HG02870 (cell line): ENCODE measurements at regions not wholly inside any gene's neighbourhood (a gene's known extent, or its start where the extent isn't known, plus 50 kb on each side); places are given as distances from the start of the nearest gene placed in this dataset.
"Not testable (repeated sequence)": the region's sequence is repeated elsewhere in the genome, so short reads cannot be mapped to it uniquely, and the experiment has no call there.

Source experiments
- ATAC-seq: cut with Tn5 transposase; IDR thresholded peaks from one replicate; pipeline ENCODE4 v1.9.1; 2021; ENCODE audit warnings: mild to moderate bottlenecking, moderate library complexity; ENCODE audit not compliant: unreplicated experiment

DNA sequence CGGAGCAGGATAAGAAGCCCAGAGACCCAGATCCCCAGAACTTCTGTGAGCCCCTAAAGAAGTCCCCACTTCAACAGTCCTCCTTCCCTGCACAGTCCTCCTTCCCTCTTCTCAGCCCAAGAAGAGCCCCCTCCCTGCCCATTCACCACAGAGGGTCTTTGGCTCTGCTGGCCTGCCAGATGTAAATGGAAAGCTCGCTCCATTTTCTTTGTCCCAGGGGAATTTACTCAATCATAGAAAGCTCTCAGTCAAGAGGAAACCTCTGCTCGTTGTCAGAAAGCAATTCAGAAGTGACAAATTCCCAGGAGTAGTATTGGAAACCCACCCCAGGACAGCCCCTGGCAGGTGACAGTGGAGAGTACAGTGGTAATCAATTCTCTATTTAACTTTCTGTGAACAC is 105.5 kb upstream of the SMAD3 start:
- ATAC-seq, result no peak

GRCh38 chr15:66960519-66960918 is 104.9 kb upstream of the SMAD3 start:
- ATAC-seq, result no peak

DNA sequence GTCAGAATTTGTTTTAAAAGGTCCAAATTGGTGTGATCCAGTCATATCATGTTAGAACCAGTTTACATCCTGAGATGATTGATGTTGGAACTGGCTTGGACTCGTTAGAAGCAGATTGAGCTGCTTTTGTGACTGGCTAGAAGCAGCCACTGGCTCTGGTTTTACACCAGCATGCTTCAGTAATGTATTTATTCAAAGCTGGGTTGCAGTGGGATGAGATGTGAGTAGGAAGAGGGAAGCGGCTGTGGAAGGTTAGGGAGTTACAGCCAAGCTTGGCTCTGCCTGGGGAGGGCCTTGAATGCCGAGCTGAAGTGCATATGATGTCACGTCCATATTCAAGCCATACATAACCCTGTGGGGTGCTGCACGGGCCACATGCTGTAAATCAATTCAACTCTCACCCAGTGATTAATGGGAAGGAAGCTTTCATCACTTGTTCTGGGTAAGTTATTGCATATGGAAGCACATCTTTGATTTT is 104.0 kb upstream of the SMAD3 start:
- no peak for ATAC-seq

- no peak for ATAC-seq
These were observed 103.5 kb upstream of the SMAD3 start for GRCh38 chr15:66961901-66962300.

GRCh38 chr15:66962522-66962921 is 102.9 kb upstream of the SMAD3 start:
- no peak for ATAC-seq

DNA sequence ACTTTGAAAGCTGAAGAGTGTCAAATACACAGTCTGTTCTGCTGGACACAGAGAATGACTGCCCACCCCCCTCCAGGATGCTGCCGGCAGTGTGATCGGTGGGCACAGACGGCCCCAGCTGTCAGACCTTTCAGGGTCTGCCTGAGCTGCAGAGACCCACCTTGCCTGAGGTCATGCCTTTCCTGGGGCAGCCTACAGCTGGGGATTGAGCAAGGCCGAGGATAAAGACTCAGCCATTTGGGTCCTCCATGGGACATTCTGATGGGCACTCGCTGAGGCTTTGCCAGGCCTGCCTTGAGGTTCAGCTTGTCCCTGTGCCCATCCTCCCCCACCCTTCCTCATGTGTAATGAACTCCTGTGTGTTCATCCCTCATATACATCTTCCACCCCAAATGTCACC is 102.3 kb upstream of the SMAD3 start:
- no peak for ATAC-seq

- ATAC-seq, result no peak
These were observed 101.7 kb upstream of the SMAD3 start for GRCh38 chr15:66963710-66964109.

- no peak for ATAC-seq
These were observed 101.2 kb upstream of the SMAD3 start for GRCh38 chr15:66964111-66964738.

DNA sequence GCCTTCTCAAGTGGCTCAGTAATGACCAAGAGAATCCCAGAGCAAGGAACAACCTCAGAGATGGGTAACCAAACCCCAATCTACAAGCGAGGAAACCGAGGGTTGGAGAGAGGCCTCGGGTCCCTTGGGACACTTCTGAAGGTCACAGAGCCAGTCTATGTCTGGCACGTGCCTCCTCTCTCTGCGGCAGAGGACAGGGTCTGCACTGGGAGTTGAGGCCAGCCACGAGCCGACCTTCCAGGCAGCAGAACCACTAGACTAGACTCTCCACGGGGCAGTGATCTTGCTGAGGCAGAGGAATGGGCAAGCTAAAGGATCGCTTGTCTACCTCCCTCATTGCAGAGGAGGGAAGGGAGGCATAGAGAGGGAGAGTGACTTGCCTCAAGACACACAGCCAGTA is 100.6 kb upstream of the SMAD3 start:
- no peak for ATAC-seq

DNA sequence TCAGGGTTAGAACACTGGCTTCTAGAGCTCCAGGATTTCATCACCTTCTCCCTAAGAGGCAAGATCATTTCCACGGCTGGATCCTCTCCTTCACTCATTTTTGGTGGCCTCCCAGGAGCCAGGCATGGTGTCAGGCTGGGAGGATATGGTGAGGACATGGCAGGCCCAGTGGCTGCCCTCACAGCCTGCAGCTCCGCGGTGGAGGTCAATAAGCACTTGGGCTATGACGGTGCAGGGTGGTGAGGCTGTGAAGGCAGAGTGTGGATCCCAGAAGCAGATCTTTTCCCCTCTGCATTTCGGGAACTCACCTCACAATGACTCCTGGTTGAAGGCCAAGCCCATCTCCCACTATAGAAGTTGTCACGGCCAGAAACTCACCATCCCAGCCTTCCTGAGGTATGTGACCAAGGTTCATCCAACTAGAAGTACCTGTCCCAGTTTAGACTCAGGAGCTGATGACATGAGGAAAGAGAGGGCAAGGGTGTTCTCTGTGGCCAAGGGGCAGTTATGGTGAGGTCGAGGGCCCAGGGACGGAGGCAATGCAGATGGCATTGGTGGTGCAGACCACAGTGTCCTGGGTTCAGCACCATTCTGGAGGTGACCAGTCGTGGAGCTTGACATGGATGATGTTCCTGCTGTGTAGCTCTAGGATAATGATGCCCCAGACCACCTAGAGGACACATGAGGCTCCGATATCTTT is 100.1 kb upstream of the SMAD3 start:
- no peak for ATAC-seq

DNA sequence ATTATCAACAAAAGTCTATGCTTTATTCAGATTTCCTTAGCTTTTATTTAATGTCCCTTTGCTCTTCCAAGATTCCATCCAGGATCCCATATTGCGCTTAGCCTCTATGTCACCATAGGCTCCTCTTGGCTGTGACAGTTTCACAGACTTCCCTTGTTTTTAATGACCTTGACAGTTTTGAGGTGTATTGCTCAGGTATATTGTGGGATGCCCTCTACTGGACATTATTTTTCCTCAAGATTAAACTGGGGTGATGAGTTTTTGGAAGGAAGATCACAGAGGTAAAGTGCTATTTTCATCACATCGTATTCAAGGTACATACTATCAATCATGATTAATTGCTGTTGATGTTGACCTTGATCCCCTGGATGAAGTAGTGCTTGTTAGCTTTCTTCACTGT is 99.1 kb upstream of the SMAD3 start:
- ATAC-seq, result no peak

DNA sequence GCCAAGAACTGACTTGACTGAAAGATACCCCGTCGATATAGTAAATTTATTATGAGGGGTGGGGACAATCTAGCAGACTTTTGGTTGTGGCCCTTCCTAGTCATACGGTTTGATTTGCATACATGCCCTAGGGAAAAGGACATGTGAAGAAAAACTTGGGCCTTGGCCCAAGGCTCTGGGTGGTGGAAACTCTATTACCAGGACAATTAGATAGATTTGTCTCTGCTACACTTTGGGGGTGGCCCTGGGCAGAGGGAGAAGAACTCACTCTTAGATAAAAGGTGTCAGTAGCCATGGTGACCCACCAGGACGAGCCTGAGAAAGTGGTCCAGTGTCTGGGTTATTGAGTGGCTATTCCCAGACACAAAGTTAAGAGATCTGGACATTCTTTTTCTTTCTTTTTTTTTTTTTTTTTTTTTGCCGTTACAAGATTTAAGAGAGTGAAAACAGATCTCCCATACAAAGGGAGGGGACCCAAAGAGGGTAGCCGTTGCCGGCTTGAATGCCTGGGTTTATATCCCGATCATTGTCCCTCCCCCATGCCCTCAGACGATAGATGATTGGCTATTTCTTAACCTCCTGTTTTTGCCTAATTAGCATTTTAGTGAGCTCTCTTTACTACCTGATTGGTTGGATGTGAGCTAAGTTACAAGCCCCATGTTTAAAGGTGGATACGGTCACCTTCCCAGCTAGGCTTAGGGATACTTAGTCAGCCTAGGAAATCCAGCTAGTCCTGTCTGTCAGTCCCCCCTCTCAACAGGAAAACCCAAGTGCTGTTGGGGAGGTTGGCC is 96.4 kb upstream of the SMAD3 start:
- no peak for ATAC-seq

- not testable (repeated sequence) for ATAC-seq
These were observed 91.3 kb upstream of the SMAD3 start for GRCh38 chr15:66974131-66974530.

GRCh38 chr15:66976106-66976640 is 89.2 kb upstream of the SMAD3 start:
- not testable (repeated sequence) for ATAC-seq

DNA sequence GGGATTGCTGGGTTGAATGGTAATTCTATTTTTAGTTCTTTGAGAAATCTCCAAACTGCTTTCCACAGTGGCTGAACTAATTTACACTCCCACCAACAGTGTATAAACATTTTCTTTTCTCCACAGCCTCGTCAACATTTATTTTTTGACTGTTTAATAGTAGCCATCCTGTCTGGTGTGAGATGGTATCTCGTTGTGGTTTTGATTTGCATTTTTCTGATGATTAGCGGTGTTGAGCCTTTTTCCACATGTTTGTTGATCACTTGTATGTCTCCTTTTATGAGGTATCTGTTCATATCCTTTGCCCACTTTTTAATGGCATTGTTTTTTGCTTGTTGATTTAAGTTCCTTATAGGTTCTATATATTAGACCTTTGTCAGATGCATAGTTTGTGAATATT is 85.1 kb upstream of the SMAD3 start:
- not testable (repeated sequence) for ATAC-seq

- no peak for ATAC-seq
These were observed 83.6 kb upstream of the SMAD3 start for GRCh38 chr15:66981771-66982170.

GRCh38 chr15:66982250-66982649 is 83.2 kb upstream of the SMAD3 start:
- ATAC-seq, result no peak

DNA sequence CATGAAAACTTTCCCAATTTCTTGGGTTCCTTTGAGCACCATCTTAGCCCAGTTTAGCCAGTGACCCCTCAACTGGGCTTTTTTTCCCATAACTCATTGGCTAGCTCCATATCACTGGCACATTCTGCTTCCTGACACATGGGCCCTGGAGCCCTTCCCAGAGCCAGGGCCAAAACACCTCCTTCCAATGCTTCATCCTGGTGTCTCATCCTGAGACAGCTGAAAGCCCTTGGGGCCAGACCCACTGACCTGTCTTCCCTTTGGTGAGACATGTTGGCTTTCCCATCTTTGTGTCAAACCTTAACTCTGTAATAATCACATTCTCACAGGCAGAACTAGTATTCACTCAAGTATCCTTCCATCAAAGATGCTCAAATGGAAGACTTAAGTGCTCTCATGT is 82.6 kb upstream of the SMAD3 start:
- ATAC-seq, result no peak

- ATAC-seq, result no peak
These were observed 79.7 kb upstream of the SMAD3 start for GRCh38 chr15:66985653-66986052.

GRCh38 chr15:66986951-66987350 is 78.5 kb upstream of the SMAD3 start:
- no peak for ATAC-seq

- ATAC-seq, result no peak
These were observed 72.3 kb upstream of the SMAD3 start for GRCh38 chr15:66993090-66993489.
